ENCODE measurements at regions not wholly inside any gene's neighbourhood (a gene's known extent, or its start where the extent isn't known, plus 50 kb on each side); places are given as distances from the start of the nearest gene placed in this dataset.

GRCh38 chr2:67318993-67319481, 78.1 kb upstream of the ETAA1 start:
- no peak for DNase-seq (ENCODE audit: extremely low spot score, unreplicated experiment)
- Mint-ChIP-seq H3K27me3 (ENCODE audit: unreplicated experiment) (no peaks in the 10 kb centered on the region), H3K9me3 (ENCODE audit: unreplicated experiment) (no peaks in the 10 kb centered on the region), H3K27ac (ENCODE audit: unreplicated experiment) (no peak overlapping the region), H3K36me3 (ENCODE audit: unreplicated experiment) (no peaks in the 10 kb centered on the region), H3K4me1 (ENCODE audit: unreplicated experiment) (peaks cover 13% of the 10 kb centered on the region), H3K4me3 (ENCODE audit: unreplicated experiment) (no peak overlapping the region)
- TF ChIP-seq CTCF (IDR thresholded peaks at IDR 0.05), result no peak

- peaks cover 2% of the 10 kb centered on the region for H3K27me3 Mint-ChIP-seq (ENCODE audit: unreplicated experiment)
- no peaks in the 10 kb centered on the region for H3K9me3 Mint-ChIP-seq (ENCODE audit: unreplicated experiment)
- DNase-seq (ENCODE audit: extremely low spot score, unreplicated experiment), result no peak
- H3K36me3 Mint-ChIP-seq (ENCODE audit: unreplicated experiment), result no peaks in the 10 kb centered on the region
- no peak for TF ChIP-seq CTCF (IDR thresholded peaks at IDR 0.05)
- H3K4me3 Mint-ChIP-seq (ENCODE audit: unreplicated experiment), result no peak overlapping the region
- H3K4me1 Mint-ChIP-seq (ENCODE audit: unreplicated experiment), result peaks cover 13% of the 10 kb centered on the region
- H3K27ac Mint-ChIP-seq (ENCODE audit: unreplicated experiment), result no peak overlapping the region
Observed at GRCh38 chr2:67320861-67321587, 76.1 kb upstream of the ETAA1 start.

GRCh38 chr2:67321588-67321903, 75.6 kb upstream of the ETAA1 start:
- H3K36me3 Mint-ChIP-seq (ENCODE audit: unreplicated experiment), result no peaks in the 10 kb centered on the region
- no peak for TF ChIP-seq CTCF (IDR thresholded peaks at IDR 0.05)
- no peak for DNase-seq (ENCODE audit: extremely low spot score, unreplicated experiment)
- H3K9me3 Mint-ChIP-seq (ENCODE audit: unreplicated experiment), result no peaks in the 10 kb centered on the region
- H3K4me3 Mint-ChIP-seq (ENCODE audit: unreplicated experiment), result no peak overlapping the region
- peaks cover 13% of the 10 kb centered on the region for H3K4me1 Mint-ChIP-seq (ENCODE audit: unreplicated experiment)
- H3K27ac Mint-ChIP-seq (ENCODE audit: unreplicated experiment), result no peak overlapping the region
- H3K27me3 Mint-ChIP-seq (ENCODE audit: unreplicated experiment), result peaks cover 3% of the 10 kb centered on the region

- Mint-ChIP-seq H3K4me3 (ENCODE audit: unreplicated experiment) (no peak overlapping the region), H3K36me3 (ENCODE audit: unreplicated experiment) (no peaks in the 10 kb centered on the region), H3K27ac (ENCODE audit: unreplicated experiment) (no peak overlapping the region), H3K27me3 (ENCODE audit: unreplicated experiment) (peaks cover 7% of the 10 kb centered on the region), H3K4me1 (ENCODE audit: unreplicated experiment) (peaks cover 13% of the 10 kb centered on the region), H3K9me3 (ENCODE audit: unreplicated experiment) (no peaks in the 10 kb centered on the region)
- no peak for DNase-seq (ENCODE audit: extremely low spot score, unreplicated experiment)
- peak; percentile 57 for TF ChIP-seq CTCF (IDR thresholded peaks at IDR 0.05)
Observed at GRCh38 chr2:67322353-67323001, 74.7 kb upstream of the ETAA1 start.

GRCh38 chr2:67323209-67323991, 73.7 kb upstream of the ETAA1 start:
- Mint-ChIP-seq H3K27ac (ENCODE audit: unreplicated experiment) (no peak overlapping the region), H3K27me3 (ENCODE audit: unreplicated experiment) (peaks cover 7% of the 10 kb centered on the region), H3K4me3 (ENCODE audit: unreplicated experiment) (no peak overlapping the region), H3K36me3 (ENCODE audit: unreplicated experiment) (no peaks in the 10 kb centered on the region), H3K9me3 (ENCODE audit: unreplicated experiment) (no peaks in the 10 kb centered on the region), H3K4me1 (ENCODE audit: unreplicated experiment) (peaks cover 13% of the 10 kb centered on the region)
- DNase-seq (ENCODE audit: extremely low spot score, unreplicated experiment), result no peak
- TF ChIP-seq CTCF (IDR thresholded peaks at IDR 0.05), result no peak
